HG03521 (cell line): ENCODE measurements at regions not wholly inside any gene's neighbourhood (a gene's known extent, or its start where the extent isn't known, plus 50 kb on each side); places are given as distances from the start of the nearest gene placed in this dataset.

ENCODE experiments used
- ATAC-seq: cut with Tn5 transposase; IDR thresholded peaks from one replicate; pipeline ENCODE4 v1.9.1; 2021; ENCODE audit warnings: mild to moderate bottlenecking, moderate library complexity; ENCODE audit not compliant: unreplicated experiment

DNA sequence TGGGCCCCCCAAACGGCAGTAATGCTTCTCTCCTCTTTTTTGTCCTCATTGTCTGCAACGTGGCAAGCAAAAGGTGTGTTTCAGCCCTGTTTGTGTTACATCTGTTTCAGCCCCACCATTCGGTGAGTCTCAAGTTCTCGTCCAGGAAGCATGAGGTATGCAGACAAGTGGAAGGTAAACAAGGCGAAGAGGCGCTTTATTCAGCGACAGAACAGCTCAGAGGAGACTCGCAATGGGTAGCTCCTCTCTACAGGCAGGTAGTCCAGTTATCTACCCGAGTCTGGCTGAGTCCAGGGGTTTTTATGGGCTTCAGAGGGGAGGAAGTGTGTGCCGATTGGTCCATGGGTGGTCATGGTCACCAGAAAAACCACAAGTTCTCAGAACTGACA is 733.4 kb upstream of the CDH7 start:
- ATAC-seq, result no peak

DNA sequence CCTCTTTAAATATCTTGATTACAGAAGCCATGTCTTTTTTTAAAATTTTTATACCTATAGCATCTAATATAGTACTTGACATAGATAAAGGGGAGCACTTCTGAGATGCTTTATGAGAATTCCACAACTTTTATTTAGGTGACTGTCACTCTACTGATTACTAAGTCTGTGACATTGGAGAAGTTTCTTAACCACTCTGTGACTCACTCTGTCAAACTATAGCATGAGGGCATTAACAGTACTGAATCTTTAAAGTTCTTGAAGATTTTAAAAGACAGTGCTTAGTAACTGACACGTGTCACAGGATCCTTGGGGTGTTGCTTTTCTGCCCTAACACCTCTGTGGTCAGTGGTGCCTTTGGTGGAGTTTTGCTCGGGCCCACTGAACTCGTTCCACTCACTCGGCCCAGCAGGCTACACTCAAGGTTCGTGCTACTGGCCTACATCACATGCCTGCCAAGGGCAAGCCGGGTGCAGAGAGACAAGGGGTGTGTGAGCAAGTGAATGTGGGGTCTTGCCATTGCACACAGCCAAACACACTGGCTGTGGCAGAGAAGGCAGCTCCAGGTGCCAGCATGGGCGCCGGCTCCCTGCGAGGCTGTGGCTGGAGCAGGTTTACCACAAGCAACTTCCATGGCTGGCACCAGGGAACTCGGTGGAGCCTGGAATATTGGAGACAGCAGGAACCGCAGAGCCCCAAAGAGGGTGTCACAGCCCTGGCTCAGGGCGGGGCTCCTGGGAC is 734.0 kb upstream of the CDH7 start:
- ATAC-seq, result no peak

DNA sequence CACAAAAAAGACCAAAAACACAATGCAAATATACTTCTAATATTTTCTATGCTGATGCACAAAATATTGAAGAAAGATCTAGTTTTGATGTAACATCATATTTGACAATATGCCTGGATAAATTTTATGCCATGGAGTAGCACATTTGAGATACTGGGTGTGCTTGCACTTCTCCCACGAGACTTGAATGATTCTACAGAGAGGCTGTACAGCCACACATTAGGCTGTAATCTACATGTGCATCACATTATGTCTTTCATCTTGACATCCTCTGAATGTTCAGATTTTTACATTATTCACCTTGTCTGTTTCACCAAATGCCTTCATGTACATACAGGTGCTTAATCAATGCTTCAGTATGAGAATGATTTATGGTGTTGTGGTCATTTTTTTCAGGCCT is 756.4 kb upstream of the CDH7 start:
- ATAC-seq, result no peak

DNA sequence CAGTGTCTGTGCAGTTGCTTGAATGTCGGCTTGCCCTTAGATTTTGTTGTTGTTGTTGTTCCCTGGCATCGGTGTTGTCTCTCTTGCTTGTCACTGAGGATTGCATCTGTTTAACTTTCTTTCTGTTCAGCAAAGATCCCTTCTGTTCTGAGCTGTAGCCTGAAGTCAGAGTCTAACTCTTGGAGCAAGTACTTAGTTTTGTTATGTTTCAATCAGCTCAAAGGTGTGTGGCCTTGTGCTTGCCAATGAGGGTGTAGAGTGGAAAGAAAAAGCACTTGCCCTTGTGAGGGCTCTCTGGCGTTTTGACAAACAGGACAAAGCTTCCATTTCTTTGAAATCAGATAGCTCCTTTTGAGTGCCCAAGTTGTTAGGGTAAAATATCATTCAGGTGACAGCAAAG is 757.1 kb upstream of the CDH7 start:
- no peak for ATAC-seq

DNA sequence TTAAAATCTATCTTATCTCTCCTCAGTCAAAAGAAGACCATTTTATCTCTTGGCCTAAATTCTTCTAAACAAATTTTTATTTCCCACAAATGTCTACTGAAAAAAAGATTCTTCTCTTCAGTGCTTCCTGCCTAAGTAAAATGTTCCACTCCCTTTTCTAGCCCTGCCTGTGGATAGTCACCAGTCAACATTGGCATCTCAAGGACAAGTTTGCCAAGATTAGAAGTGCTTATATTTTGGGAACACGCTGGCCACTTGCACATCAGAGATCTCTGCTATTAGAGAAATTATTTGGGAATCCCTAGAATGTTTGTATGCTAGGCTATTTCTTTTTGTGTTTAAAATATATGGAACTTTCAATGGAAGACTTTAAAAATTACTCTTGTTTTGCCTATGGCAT is 758.2 kb upstream of the CDH7 start:
- no peak for ATAC-seq

DNA sequence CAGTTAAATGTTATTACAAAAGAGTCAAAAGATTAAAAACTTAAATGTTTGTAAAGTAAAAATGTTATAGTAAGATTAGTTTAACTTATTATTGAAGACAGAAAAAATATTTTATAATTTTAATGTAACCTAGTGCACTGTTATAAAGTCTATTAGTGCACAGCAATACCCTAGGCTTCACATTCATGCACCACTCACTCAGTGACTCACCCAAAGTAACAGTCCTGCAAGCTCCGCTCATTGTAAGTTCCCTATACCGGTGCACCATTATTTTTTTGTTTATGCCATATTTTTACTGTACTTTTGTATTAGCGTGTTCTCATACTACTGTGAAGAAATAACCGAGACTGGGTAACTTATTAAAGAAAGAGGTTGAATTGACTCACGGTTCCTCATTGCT is 759.7 kb upstream of the CDH7 start:
- no peak for ATAC-seq

DNA sequence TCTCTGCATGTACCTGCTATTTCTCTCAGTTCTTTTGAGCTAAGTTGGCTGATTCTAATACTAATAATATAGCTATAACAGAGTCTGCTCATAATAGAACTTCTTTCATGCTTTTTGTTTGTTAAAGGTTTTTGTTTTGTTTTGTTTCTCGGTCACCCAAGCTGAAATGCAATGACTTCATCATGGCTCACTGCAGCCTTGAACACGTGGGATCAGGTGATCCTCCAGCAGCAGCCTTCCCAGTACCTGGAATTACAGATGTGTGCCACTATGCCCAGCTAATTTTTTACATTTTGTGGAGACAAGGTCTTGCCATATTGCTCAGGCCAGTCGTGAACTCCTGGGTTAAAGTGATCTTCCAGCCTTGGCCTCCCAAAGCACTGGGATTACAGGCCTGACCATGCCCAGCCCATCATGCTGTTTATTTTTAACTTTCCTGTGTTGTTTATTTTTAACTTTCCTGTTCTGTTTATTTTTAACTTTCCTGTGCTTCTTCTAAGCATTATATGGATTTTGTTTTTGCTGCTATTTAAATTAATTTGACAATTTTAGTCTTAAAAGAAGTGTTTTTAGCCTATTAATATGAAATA is 763.8 kb upstream of the CDH7 start:
- no peak for ATAC-seq

DNA sequence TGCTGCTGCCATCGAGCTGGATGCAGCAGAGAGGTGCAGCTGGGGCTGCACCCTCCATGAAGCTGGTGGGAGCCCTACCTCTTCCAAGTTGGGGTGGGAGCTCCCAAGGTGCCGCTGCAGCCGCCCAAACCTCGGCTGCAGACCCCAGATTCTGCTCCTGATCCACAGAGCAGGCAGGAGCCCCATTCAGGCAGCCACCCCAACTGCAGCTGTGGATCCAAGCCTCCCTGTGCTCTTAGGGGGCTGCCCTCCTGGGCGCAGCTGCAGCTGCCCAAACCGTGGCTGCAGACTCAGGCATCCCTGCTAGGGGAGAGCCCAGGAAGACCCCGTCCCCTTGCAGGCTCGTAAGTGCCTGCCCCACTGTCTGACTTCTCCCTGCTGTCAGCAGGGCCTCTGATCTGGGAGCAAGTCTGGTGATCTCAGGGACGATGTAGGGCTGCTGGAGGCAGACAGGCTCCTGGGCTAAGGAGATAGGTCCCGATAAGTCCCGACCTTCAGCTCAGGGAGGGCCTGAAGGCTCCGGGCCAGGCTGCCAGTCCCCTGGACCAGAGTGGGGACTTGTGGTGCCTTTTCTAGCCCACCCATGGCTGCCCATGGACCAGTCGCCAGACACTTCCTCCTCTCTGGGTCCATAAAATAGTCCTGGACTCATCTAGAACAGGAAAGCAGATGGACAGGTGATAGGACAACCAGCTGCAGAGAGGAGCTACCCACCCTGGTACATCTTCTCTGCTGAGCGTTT is 767.1 kb upstream of the CDH7 start:
- ATAC-seq, result no peak

DNA sequence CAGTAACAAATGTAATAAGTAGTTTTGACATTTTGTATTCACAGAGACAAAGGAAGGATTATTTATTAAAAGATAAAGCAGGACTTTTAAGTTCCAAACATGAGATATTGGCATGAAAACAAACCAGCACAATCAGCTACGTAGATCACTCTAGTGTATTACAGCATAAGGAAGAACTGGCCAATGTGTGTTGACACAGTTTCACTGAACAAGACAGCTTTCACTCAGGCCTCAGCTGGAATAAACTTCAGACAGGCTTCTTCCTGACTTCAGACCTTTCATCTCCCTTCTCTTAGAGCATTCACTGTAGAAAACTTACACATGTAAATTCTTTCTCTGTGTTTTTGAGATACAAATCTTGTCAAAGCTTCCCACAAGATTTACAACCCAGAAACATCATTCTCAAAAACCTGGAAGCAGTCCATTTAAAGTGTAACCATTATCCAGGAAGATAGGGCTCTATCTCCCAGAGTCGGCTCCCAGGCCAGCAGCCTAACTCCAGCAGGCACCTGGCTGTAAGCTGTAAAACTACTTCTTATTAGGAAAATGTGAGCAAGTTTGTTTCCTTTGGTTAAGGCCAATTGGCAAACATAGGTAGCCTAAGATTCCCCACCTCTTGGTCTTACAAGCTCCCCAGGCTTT is 768.3 kb upstream of the CDH7 start:
- ATAC-seq, result no peak

DNA sequence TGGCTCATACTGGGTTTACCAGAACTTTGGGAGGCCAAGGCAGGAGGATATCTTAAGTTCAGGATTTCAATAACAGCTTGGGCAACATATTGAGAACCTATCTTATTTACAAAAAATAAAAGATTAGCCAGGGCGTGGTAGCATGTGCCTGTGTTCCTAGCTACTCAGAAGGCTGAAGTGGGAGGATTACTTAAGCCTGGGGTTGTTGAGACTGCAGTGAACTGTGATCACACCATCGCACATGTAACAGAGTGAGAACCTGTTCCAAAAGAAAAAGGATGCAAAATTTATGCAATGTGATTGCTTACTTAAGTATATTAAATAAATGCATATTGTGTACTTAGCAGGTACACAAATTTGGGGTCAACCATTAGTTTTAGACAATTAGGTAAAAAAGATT is 768.9 kb upstream of the CDH7 start:
- no peak for ATAC-seq

DNA sequence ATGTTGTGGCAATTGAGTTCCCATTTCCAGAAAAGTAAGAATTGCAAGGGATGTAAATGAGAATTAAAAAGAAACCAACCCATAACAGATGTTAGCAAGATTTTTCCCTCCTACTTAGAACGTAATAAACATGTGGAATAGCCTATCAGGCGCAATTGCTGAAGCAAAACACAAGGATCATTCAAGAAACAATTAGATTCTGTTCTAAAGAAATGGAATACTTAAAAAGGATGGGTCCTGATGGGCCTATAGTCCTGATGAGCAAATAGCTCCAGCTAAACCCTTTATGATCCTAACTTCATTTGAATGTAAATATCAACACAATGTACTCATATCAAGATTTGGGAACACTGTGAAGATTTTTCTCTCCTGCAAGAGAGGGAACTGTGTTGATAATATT is 771.0 kb upstream of the CDH7 start:
- no peak for ATAC-seq

DNA sequence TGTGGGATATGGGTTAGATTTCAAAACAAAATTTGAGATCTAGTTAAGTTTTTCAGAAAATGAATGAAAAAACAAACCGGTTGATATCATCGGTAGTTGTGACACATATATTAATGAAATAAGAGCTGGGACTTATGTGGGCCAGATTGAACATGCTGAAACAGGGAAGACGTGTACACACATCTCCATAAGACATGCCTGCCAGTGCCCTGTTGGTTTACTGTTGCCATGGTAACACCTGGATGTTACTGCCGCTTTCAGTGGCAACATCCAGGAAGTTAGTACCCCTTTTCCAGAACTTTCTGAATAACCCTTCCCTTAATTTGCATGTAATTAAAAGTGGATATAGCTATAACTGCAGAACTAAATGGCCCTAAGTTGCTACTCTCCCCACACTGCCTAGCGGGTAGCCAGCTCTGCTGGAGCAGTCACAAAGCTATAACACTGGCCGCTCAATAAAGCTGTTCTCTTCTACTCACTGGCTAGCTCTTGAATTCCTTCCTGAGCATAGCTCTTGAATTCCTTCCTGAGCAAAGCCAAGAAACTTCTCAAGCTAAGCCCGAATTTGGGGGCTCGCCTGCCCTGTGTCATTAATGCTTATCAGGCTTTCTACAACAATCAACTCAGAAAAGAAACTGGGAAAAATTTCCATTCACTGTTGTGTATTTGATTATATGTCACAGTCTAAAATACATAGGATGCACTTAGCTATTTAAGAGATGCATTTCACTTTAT is 776.3 kb upstream of the CDH7 start:
- ATAC-seq, result no peak

DNA sequence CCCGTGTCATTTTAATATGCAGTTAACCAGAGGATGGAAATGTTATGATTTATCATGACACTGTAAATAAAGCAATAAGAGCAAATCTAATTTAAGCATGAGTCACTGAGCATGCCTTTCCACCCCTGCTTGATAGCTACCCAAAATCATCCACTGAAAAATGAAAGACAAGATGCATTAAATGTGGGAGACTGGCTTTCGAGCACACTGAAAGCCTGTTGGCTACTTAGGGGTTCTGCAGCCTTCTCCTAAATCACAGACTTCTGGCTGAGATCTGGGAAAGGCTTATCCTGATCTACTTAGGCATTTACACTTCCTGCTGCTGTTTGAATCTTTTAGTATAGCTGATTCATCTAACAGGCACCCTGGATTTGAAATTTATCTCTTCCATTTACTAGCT is 778.3 kb upstream of the CDH7 start:
- ATAC-seq, result no peak

DNA sequence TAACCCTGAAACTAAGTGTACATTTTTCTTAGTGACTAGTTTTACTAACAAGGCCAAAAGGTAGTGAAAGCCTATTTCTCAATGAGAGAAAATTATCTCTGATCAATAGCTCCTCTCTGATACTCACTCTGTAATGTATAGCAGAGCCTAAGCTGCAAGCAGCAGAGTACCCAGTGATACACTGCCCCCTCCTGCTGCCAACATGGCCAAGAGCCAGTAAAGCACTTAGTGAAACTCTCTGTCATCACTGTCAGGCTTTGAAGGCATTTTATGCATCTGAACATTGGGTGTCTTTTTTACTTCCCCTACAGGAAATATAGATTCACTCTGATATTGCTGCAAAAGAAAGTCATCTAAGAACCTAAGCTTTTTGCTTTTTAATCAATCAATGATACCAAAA is 784.1 kb upstream of the CDH7 start:
- ATAC-seq, result no peak

DNA sequence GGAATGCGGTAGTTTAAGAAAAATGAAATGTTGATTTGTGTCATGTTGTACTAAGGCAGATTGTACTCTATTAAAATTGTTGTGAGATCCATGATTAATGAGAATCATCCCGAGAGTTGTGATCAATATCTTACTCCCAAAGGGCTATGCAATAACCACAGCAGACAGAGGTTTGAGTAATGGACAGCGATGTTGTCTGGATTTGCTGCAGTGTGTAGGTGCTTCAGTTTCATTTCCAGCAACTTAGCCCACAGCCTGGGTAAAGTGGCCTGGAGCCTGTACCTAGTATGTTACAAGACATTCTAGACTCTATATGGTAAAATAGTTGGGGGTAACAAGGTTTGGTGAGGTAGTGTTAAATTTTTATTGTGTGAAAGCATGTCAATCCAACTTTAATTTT is 794.3 kb upstream of the CDH7 start:
- no peak for ATAC-seq

DNA sequence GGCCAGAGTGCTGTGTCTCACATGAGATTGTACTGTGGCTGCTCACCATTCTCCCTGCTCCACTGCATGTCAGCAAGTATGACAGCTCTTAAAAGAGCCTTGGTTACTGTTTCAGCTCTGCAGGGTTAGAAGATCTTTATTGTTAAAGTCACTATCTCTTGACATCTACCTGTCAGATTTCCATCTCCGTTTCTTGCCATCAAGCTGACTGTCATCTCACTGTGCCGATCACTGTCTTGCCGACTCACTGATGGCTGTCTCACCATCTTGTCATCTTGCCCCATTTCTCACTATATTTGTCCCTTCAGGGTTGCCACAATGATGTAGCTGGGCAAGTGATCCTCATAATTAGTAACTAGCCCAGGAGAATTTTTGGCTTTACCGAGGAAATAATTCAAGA is 800.9 kb upstream of the CDH7 start:
- ATAC-seq, result no peak

DNA sequence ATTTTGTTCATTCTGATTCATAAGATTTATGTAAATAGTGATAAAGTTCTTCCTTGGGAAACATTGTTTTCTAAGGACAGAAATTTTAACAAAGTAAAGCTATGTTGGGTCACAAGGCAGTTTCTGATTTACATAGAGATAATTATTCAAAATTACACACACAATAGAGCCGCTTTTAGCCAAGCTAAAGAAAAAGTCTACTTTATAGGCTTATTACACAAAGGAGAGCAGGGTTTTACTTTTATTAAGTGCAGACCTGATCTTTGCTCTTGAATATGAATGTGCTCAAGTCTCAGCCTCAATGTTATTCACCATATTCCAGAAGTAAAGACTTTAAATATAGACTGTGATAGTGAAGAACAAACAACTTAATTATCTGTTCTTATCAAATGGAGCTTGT is 787.8 kb upstream of the LINC00305 start:
- ATAC-seq, result no peak

DNA sequence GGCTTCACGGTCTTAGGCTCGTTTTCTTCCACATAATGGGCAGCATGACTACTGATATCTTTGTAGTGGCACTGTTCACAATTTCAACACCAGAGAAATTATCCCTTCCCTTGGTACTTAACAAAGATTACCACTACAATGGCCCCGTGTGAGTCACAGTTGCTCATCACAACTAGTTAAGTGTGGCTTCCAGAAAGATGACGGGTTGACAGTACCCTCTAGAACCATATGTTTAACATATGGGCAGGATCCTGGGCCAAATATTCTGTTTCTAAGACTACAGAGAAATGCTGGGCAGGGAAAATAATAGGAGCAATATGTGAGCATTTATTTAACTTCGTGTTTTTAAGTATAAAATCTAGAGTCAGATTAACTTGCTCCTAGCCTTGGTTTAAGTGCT is 780.1 kb upstream of the LINC00305 start:
- no peak for ATAC-seq

DNA sequence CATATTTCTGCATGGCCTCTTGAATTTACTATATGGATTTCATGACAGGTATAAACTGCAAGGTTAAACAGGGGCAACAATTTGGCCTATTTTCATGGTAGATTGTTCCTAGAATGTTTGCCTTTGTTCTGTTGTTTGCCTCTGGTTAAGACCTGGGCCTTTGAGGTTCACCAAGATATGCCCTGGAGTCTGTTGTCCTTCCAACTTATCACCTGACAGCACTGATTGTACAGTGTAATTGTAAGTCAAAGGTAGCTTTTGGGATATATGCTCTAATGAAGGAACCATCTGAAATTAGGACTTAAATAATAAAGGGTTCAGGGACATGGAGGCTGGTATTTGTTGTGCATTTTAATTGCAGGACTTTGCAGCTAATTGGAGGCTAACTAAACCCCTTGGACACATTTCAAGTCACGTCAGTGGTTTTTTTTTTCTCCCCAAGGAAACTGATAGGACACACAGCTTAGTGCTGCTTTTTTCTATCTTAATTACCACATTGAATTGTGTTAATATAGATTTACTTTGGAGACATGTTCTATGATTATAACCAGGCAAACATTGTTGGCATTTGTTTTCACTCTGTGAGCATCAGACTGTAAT is 771.2 kb upstream of the LINC00305 start:
- no peak for ATAC-seq

DNA sequence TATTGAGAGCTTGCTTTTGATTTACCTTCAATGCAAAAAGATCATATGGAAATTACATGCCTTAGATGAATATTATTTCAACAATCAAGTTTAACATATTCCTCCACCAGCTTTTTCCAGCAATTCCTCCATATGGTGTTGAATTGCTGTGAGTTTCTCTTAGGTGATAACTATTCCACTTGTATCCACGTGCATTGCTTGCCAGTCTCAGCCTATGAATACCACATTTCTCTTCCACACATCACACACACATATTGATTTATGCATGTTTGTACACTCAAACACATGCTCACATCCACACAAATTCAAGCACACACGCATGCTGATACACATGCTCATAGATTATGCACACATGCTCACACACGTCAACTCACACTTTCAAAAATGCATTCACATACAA is 770.0 kb upstream of the LINC00305 start:
- ATAC-seq, result no peak

DNA sequence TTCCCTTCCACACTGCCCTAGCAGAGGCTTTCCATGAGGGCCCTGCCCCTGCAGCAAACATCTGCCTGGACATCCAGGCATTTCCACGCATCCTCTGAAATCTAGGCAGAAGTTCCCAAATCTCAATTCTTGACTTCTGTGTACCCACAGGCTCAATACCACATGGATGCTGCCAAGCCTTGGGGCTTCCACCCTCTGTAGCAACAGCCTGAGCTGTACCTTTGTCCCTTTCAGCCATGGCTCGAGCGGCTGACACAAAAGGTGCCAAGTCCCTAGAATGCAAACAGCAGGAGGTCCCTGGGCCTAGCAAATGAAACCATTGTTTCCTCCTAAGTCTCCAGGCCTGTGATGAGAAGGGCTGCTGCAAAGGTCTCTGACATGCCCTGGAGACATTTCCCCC is 744.5 kb upstream of the LINC00305 start:
- ATAC-seq, result no peak
